ENCODE measurements at regions not wholly inside any gene's neighbourhood (a gene's known extent, or its start where the extent isn't known, plus 50 kb on each side); places are given as distances from the start of the nearest gene placed in this dataset.
"Not testable (repeated sequence)": the region's sequence is repeated elsewhere in the genome, so short reads cannot be mapped to it uniquely, and the experiment has no call there.

GRCh38 chr7:92904244-92905131, 68.1 kb upstream of the CDK6 start:
- H3K9me3 ChIP-seq, result no peaks in the 10 kb centered on the region
- TF ChIP-seq CTCF (IDR thresholded peaks at IDR 0.05), result no peak
- no peaks in the 10 kb centered on the region for H3K4me1 ChIP-seq (ENCODE audit: control insufficient read depth in 1 of 2, low read depth in 2 of 2)
- no peak overlapping the region for H3K27ac ChIP-seq
- H3K4me3 ChIP-seq, result no peak overlapping the region
- no peaks in the 10 kb centered on the region for H3K27me3 ChIP-seq (replicated peaks; ENCODE audit: insufficient read depth)
- no peak for ATAC-seq (ENCODE audit: insufficient number of reproducible peaks, low FRiP score, low read depth)
- no peak for DNase-seq (ENCODE audit: low spot score)
- no peaks in the 10 kb centered on the region for H3K36me3 ChIP-seq

GRCh38 chr7:92898798-92899197, 62.4 kb upstream of the CDK6 start:
- no peak for ATAC-seq (ENCODE audit: insufficient number of reproducible peaks, low FRiP score, low read depth)
- Histone ChIP-seq H3K4me3 (no peak overlapping the region), H3K4me1 (ENCODE audit: control insufficient read depth in 1 of 2, low read depth in 2 of 2) (no peaks in the 10 kb centered on the region), H3K36me3 (no peaks in the 10 kb centered on the region), H3K27ac (no peak overlapping the region), H3K27me3 (replicated peaks; ENCODE audit: insufficient read depth) (no peaks in the 10 kb centered on the region), H3K9me3 (peaks cover 6% of the 10 kb centered on the region)
- no peak for TF ChIP-seq CTCF (IDR thresholded peaks at IDR 0.05)
- DNase-seq (ENCODE audit: low spot score), result no peak

GRCh38 chr7:92894857-92895256, 58.5 kb upstream of the CDK6 start:
- DNase-seq (ENCODE audit: low spot score); H3K9me3 ChIP-seq; H3K4me1 ChIP-seq (ENCODE audit: control insufficient read depth in 1 of 2, low read depth in 2 of 2); H3K36me3 ChIP-seq; H3K27ac ChIP-seq; H3K27me3 ChIP-seq (replicated peaks; ENCODE audit: insufficient read depth); ATAC-seq (ENCODE audit: insufficient number of reproducible peaks, low FRiP score, low read depth); H3K4me3 ChIP-seq: not testable (repeated sequence)

GRCh38 chr7:92889081-92889480, 52.7 kb upstream of the CDK6 start:
- ATAC-seq (ENCODE audit: insufficient number of reproducible peaks, low FRiP score, low read depth) (no peak), DNase-seq (ENCODE audit: low spot score) (no peak)
- Histone ChIP-seq H3K4me3 (no peak overlapping the region), H3K27me3 (replicated peaks; ENCODE audit: insufficient read depth) (no peaks in the 10 kb centered on the region), H3K27ac (no peak overlapping the region), H3K36me3 (no peaks in the 10 kb centered on the region), H3K4me1 (ENCODE audit: control insufficient read depth in 1 of 2, low read depth in 2 of 2) (no peaks in the 10 kb centered on the region), H3K9me3 (peaks cover 6% of the 10 kb centered on the region)
- TF ChIP-seq CTCF (IDR thresholded peaks at IDR 0.05), result no peak

All from thoracic aorta (tissue), 2 donors.